GM23338 (cell line): ENCODE measurements at regions not wholly inside any gene's neighbourhood (a gene's known extent, or its start where the extent isn't known, plus 50 kb on each side); places are given as distances from the start of the nearest gene placed in this dataset.

Experiments used
- ATAC-seq: fragments of 200-7000 bp; cut with Tn5 transposase; 3 replicates; pipeline ENCODE4 v1.9.1; 2020
- DNase-seq: peaks from one replicate; pipeline ENCODE4 v3.0.0-alpha.2; 2015; ENCODE audit warnings: low spot score
- H2AFZ ChIP-seq: fragments of 200-600 bp; sonication (generic); 2 replicates; pipeline ENCODE4 v1.8.0; 2016; ENCODE audit warnings: antibody characterized with exemption, mild to moderate bottlenecking, moderate library complexity
- H3F3A ChIP-seq: fragments of 200-600 bp; sonication (generic); replicated peaks from 2 replicates; pipeline ENCODE4 v1.8.0; 2017; ENCODE audit warnings: antibody characterized with exemption, mixed run types, low read depth
- H3K27ac ChIP-seq: fragments of 200-600 bp; sonication (generic); 2 replicates; pipeline ENCODE4 v1.6.1; 2016; ENCODE audit warnings: low read depth
- H3K27me3 ChIP-seq: fragments of 200-600 bp; sonication (generic); 2 replicates; pipeline ENCODE4 v1.8.0; 2016; ENCODE audit warnings: mild to moderate bottlenecking, mixed run types, moderate library complexity; ENCODE audit not compliant: insufficient read depth
- H3K36me3 ChIP-seq: fragments of 200-600 bp; sonication (generic); 2 replicates; pipeline ENCODE4 v1.8.0; 2016; ENCODE audit warnings: mild to moderate bottlenecking; ENCODE audit not compliant: insufficient read depth
- H3K4me1 ChIP-seq: fragments of 200-600 bp; sonication (generic); 2 replicates; pipeline ENCODE4 v1.8.0; 2016; ENCODE audit warnings: mild to moderate bottlenecking, moderate library complexity; ENCODE audit not compliant: insufficient read depth
- H3K4me2 ChIP-seq: fragments of 200-600 bp; sonication (generic); 2 replicates; pipeline ENCODE4 v1.7.1; 2017; ENCODE audit warnings: mixed run types
- H3K4me3 ChIP-seq: fragments of 200-600 bp; sonication (generic); 2 replicates; pipeline ENCODE4 v1.6.1; 2016; ENCODE audit warnings: mixed run types
- H3K79me2 ChIP-seq: fragments of 200-600 bp; sonication (generic); replicated peaks from 2 replicates; pipeline ENCODE4 v1.8.0; 2017; ENCODE audit warnings: mild to moderate bottlenecking; ENCODE audit not compliant: insufficient read depth
- H3K9me2 ChIP-seq: fragments of 200-600 bp; sonication (generic); 2 replicates; pipeline ENCODE4 v1.8.0; 2017; ENCODE audit not compliant: insufficient read depth
- H4K20me1 ChIP-seq: fragments of 200-600 bp; sonication (generic); replicated peaks from 2 replicates; pipeline ENCODE4 v1.8.0; 2017; ENCODE audit warnings: mild to moderate bottlenecking; ENCODE audit not compliant: insufficient read depth
- H3K27ac Mint-ChIP-seq: 2 replicates; pipeline ENCODE4 v1.8.0; 2020; ENCODE audit warnings: inconsistent platforms, mild to moderate bottlenecking, moderate library complexity, mixed read lengths
- H3K27me3 Mint-ChIP-seq: 3 replicates; pipeline ENCODE4 v1.8.0; 2022; ENCODE audit warnings: low read depth, mild to moderate bottlenecking, moderate library complexity, mixed read lengths, inconsistent platforms; ENCODE audit not compliant: insufficient read depth, poor library complexity
- H3K36me3 Mint-ChIP-seq: 3 replicates; pipeline ENCODE4 v1.8.0; 2021; ENCODE audit warnings: low read depth, mild to moderate bottlenecking, inconsistent platforms, moderate library complexity, mixed read lengths
- H3K4me1 Mint-ChIP-seq: 3 replicates; pipeline ENCODE4 v1.8.0; 2020; ENCODE audit warnings: mild to moderate bottlenecking, inconsistent platforms, mixed read lengths
- H3K4me3 Mint-ChIP-seq: 3 replicates; pipeline ENCODE4 v1.8.0; 2021; ENCODE audit warnings: moderate library complexity, mild to moderate bottlenecking, inconsistent platforms, mixed read lengths
- H3K9me3 Mint-ChIP-seq: 3 replicates; pipeline ENCODE4 v1.8.0; 2020; ENCODE audit warnings: moderate library complexity, mild to moderate bottlenecking, inconsistent platforms, mixed read lengths
- CREB1 ChIP-seq: fragments of 250-450 bp; sonication (Bioruptor Pico); IDR thresholded peaks from 2 replicates; pipeline ENCODE4 v1.5.0; 2020; ENCODE audit warnings: low read depth, mild to moderate bottlenecking, moderate library complexity
- EZH2 ChIP-seq: fragments of 200-600 bp; sonication (generic); IDR thresholded peaks from one replicate; pipeline ENCODE4 v1.8.0; 2017; ENCODE audit warnings: antibody characterized with exemption, mild to moderate bottlenecking, low read depth; ENCODE audit not compliant: unreplicated experiment
- EZH2phosphoT487 ChIP-seq: fragments of 200-600 bp; sonication (generic); IDR thresholded peaks from one replicate; pipeline ENCODE4 v1.8.1; 2018; ENCODE audit warnings: antibody characterized with exemption; ENCODE audit not compliant: unreplicated experiment
- JUNB ChIP-seq: IDR thresholded peaks from one replicate; pipeline ENCODE4 v1.6.1; 2016; ENCODE audit warnings: antibody characterized with exemption; ENCODE audit not compliant: unreplicated experiment
- NANOG ChIP-seq: IDR thresholded peaks from 2 replicates; pipeline ENCODE4 v1.6.1; 2016; ENCODE audit warnings: antibody characterized with exemption, borderline replicate concordance
- ZNF331 ChIP-seq: fragments of 250-450 bp; sonication (Bioruptor Pico); IDR thresholded peaks from 2 replicates; pipeline ENCODE4 v1.5.0; 2020; ENCODE audit warnings: low read depth, mild to moderate bottlenecking, moderate library complexity
- TF ChIP-seq, protein P1 (sequence below): IDR thresholded peaks from one replicate; pipeline ENCODE4 v1.6.1; 2018; ENCODE audit warnings: antibody characterized with exemption; ENCODE audit not compliant: unreplicated experiment
- TF ChIP-seq, protein P2 (sequence below), 2 experiments: fragments of 200-600 bp in 1 of 2; sonication (generic) in 1 of 2; conservative IDR thresholded peaks; 2 replicates each; pipeline versions ENCODE4 v1.5.1 to v1.6.1; 2016 to 2017; ENCODE audit warnings: antibody characterized with exemption in 2 of 2, low read depth in 2 of 2, mild to moderate bottlenecking in 2 of 2, moderate library complexity in 1 of 2
- TF ChIP-seq, protein P3 (sequence below): IDR thresholded peaks from 2 replicates; pipeline ENCODE4 v1.6.1; 2016; ENCODE audit warnings: antibody characterized with exemption

DNA sequence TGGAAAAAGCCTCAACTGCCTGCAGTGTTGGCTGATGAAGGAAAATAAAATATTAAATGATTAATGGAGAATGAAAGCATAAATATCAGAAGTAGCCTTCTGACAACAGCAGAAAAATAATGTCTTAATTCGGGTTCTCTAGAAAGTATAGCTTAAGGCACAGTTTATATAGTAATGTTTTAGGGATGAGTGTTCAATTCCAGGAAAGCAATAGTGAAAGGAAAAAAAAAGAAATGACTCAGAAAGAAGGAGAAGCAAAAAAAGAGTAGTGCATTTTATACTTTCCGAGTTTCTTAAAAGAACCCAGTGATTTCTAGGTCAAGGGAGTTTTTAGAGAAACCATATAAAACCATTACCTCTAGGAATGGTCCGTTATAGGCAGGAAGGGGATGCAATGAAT is 137.3 kb downstream of the HTR1B start:
- no peak overlapping the region for H3K27ac ChIP-seq
- no peaks in the 10 kb centered on the region for H3K36me3 ChIP-seq
- no peaks in the 10 kb centered on the region for H3K27me3 Mint-ChIP-seq
- H3K27me3 ChIP-seq, result no peaks in the 10 kb centered on the region
- H3F3A ChIP-seq, result no peaks in the 10 kb centered on the region
- no peak for TF ChIP-seq NANOG
- TF ChIP-seq, protein P1, sequence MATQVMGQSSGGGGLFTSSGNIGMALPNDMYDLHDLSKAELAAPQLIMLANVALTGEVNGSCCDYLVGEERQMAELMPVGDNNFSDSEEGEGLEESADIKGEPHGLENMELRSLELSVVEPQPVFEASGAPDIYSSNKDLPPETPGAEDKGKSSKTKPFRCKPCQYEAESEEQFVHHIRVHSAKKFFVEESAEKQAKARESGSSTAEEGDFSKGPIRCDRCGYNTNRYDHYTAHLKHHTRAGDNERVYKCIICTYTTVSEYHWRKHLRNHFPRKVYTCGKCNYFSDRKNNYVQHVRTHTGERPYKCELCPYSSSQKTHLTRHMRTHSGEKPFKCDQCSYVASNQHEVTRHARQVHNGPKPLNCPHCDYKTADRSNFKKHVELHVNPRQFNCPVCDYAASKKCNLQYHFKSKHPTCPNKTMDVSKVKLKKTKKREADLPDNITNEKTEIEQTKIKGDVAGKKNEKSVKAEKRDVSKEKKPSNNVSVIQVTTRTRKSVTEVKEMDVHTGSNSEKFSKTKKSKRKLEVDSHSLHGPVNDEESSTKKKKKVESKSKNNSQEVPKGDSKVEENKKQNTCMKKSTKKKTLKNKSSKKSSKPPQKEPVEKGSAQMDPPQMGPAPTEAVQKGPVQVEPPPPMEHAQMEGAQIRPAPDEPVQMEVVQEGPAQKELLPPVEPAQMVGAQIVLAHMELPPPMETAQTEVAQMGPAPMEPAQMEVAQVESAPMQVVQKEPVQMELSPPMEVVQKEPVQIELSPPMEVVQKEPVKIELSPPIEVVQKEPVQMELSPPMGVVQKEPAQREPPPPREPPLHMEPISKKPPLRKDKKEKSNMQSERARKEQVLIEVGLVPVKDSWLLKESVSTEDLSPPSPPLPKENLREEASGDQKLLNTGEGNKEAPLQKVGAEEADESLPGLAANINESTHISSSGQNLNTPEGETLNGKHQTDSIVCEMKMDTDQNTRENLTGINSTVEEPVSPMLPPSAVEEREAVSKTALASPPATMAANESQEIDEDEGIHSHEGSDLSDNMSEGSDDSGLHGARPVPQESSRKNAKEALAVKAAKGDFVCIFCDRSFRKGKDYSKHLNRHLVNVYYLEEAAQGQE, result no peak
- no peak for TF ChIP-seq EZH2
- no peak for TF ChIP-seq EZH2phosphoT487
- TF ChIP-seq, protein P2, sequence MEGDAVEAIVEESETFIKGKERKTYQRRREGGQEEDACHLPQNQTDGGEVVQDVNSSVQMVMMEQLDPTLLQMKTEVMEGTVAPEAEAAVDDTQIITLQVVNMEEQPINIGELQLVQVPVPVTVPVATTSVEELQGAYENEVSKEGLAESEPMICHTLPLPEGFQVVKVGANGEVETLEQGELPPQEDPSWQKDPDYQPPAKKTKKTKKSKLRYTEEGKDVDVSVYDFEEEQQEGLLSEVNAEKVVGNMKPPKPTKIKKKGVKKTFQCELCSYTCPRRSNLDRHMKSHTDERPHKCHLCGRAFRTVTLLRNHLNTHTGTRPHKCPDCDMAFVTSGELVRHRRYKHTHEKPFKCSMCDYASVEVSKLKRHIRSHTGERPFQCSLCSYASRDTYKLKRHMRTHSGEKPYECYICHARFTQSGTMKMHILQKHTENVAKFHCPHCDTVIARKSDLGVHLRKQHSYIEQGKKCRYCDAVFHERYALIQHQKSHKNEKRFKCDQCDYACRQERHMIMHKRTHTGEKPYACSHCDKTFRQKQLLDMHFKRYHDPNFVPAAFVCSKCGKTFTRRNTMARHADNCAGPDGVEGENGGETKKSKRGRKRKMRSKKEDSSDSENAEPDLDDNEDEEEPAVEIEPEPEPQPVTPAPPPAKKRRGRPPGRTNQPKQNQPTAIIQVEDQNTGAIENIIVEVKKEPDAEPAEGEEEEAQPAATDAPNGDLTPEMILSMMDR (conservative IDR thresholded peaks at IDR 0.05; ENCODE audit: low read depth in 2 of 2), result no peak
- no peak for TF ChIP-seq JUNB
- TF ChIP-seq ZNF331 (CRISPR knock-in tag), result no peak
- no peak overlapping the region for H3K4me2 ChIP-seq
- H4K20me1 ChIP-seq, result no peaks in the 10 kb centered on the region
- H3K36me3 Mint-ChIP-seq, result no peaks in the 10 kb centered on the region
- H2AFZ ChIP-seq, result no peak overlapping the region
- no peak overlapping the region for H3K4me3 Mint-ChIP-seq
- no peak overlapping the region for H3K27ac Mint-ChIP-seq
- DNase-seq, result no peak
- H3K4me1 Mint-ChIP-seq, result peaks cover 9% of the 10 kb centered on the region; the same call in 2 of the 3 replicates
- H3K4me1 ChIP-seq, result no peaks in the 10 kb centered on the region
- H3K4me3 ChIP-seq, result no peak overlapping the region
- H3K9me2 ChIP-seq, result no peaks in the 10 kb centered on the region; the same call in 1 of the 2 replicates
- H3K79me2 ChIP-seq, result no peaks in the 10 kb centered on the region
- ATAC-seq, result no peak
- no peaks in the 10 kb centered on the region for H3K9me3 Mint-ChIP-seq

DNA sequence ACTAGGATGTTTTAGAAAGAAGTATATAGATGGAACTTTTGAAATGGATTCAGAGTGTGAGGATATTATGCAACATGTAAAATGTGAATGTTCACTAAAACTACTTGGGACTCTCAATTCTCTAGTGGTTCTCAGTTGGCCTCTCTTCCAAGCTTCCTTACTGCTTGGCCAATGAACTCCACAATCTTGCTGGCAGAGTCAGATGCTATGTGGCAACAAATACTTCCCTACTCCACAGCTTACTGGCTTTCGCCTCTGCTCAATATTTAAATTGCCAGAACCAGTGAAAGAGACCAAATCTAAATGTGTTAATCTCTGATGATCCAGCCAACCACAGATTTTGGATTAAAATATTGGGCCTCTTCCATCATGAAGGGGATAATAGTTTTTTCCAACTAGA is 138.4 kb downstream of the HTR1B start:
- Mint-ChIP-seq H3K36me3 (no peaks in the 10 kb centered on the region), H3K27ac (no peak overlapping the region), H3K4me3 (no peak overlapping the region), H3K9me3 (no peaks in the 10 kb centered on the region), H3K27me3 (no peaks in the 10 kb centered on the region), H3K4me1 (peaks cover 6% of the 10 kb centered on the region; the same call in 2 of the 3 replicates)
- H3K36me3 ChIP-seq, result no peaks in the 10 kb centered on the region
- H3K4me2 ChIP-seq, result no peak overlapping the region
- H3K27me3 ChIP-seq, result no peaks in the 10 kb centered on the region
- no peaks in the 10 kb centered on the region for H3F3A ChIP-seq
- no peak overlapping the region for H3K4me3 ChIP-seq
- ATAC-seq (no peak), DNase-seq (no peak)
- no peaks in the 10 kb centered on the region for H4K20me1 ChIP-seq
- no peak overlapping the region for H3K27ac ChIP-seq
- H3K79me2 ChIP-seq, result no peaks in the 10 kb centered on the region
- no peaks in the 10 kb centered on the region; the same call in 1 of the 2 replicates for H3K9me2 ChIP-seq
- no peak overlapping the region for H2AFZ ChIP-seq
- H3K4me1 ChIP-seq, result no peaks in the 10 kb centered on the region
- TF ChIP-seq, protein P1, result no peak
- TF ChIP-seq ZNF331 (CRISPR knock-in tag), result no peak
- no peak for TF ChIP-seq CREB1
- TF ChIP-seq, protein P2 (conservative IDR thresholded peaks at IDR 0.05; ENCODE audit: low read depth in 2 of 2), result no peak
- TF ChIP-seq, protein P3, sequence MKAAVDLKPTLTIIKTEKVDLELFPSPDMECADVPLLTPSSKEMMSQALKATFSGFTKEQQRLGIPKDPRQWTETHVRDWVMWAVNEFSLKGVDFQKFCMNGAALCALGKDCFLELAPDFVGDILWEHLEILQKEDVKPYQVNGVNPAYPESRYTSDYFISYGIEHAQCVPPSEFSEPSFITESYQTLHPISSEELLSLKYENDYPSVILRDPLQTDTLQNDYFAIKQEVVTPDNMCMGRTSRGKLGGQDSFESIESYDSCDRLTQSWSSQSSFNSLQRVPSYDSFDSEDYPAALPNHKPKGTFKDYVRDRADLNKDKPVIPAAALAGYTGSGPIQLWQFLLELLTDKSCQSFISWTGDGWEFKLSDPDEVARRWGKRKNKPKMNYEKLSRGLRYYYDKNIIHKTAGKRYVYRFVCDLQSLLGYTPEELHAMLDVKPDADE, result no peak
